GM18858 (cell line): ENCODE measurements at regions not wholly inside any gene's neighbourhood (a gene's known extent, or its start where the extent isn't known, plus 50 kb on each side); places are given as distances from the start of the nearest gene placed in this dataset.

Source experiments
- ATAC-seq: cut with Tn5 transposase; IDR thresholded peaks from one replicate; pipeline ENCODE4 v1.9.1; 2021; ENCODE audit not compliant: unreplicated experiment

DNA sequence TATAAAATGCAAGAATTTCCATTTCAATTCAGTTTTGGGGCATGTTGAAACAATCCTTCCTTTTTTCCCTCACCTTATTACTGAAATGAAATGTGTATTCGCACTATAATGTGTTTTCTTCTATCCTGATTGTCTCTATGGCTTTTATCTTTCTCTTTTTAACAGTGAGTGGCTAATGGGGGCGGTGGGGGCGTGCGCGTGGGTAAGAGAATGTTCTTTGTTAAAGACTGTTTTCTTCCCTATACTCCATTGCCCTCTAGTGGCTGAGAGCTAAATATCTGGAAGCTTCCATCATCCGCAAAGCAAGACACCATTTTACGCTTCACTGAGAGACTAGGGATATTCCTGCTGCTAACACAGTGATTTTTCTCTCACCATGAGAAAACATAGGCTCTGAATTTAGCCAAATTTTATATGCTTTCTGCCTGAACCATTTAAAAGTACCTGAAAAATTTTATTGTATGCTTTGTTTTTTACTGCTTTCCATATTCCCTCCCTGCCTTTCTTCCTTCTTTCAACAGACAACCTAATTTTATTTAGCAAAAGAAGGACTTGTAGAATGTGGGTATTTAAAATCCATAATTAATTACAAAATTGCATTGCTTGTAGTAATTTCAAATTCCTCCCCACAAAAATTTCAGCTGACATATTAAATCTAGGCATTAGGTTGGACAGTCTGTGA, 194.0 kb downstream of the GASK1B start:
- ATAC-seq: peak; percentile 83

DNA sequence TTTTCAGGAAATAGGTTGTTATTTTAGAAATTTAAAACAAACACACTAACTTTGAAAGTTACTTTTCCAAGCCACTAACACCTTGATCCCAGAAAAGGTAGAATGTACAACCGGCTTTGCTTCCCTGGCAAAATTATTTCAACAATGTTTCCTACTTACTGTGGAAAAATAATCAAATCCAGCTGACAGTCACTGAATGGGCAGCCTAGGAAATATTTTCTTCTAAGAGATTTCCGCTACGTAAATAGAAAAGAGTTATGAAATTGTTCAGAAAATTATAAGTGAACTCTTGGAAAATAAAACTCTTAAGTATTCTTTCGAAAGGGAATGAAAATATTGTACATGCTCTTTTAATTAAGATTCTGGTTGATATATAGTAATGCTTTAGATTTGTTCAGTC, 195.7 kb downstream of the GASK1B start:
- no peak for ATAC-seq

DNA sequence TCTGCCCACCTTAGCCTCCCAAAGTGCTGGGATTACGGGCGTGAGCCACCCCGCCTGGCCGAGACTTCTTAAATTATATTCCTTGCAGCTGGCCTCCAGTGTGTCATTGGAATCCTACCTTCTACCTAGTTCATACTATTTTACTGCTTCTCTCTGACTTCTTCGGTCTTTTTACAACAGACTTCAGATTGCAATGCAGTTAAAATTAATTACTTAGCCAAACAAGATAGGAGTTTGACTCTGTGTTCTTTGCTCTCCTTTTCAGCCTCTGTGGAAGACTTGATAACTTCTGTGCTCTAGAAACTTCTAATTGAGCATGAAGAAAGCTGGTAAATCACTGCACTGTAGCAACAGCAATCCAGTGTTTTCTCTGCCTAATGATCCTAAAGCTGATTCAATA, 199.5 kb downstream of the GASK1B start:
- ATAC-seq: no peak

DNA sequence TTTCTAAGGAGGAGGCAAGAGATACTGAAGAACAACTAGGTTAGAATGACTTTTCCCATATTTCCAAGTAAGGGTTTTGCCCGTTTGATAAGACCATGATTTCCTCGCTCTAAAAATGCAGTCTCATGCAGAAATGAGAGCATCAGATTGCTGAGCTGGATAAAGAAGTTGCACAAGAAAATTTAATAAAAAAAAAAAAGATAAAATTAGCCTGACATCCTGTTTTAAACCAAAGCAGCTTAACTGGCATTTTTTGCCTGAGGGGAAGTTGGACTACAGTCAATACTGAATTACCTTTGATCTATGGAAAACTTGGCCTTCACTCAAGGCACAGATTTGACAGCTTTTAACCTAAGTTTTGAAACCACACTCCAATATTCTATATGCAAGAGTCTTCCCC, 208.4 kb downstream of the GASK1B start:
- ATAC-seq: no peak

DNA sequence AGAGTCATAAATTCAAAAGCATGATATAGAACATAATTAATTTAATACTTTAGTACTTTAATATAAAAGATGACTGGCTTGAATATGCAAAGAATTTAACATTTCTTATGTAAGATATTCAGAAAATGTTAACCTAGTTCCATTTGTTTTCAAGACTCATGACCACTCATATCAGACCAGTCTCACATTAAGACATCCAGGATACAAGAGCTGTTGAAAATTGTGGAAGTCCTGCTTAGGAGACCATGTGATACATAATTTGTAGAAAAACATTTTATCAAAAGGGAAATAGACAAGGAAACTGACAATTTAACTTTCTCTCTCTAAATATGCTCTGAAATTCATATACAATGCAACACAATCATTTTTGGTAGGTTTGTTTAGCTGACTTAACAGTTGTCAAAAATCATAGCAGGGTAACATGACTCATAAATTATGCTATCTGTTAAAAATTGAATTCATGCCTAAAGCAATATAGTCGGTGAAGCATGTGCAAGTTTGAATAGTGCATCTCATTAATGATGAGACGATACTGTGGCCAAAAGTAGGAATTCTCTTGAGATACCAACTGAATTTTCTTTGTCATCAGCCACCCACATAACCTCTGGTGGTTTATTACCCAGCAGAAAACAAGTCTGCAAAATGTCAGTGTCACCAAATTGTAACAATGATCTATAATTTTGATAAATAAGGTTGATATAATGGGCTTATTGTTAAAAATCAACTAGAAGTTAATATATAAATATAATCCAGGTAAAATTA, 211.4 kb downstream of the GASK1B start:
- ATAC-seq: no peak

DNA sequence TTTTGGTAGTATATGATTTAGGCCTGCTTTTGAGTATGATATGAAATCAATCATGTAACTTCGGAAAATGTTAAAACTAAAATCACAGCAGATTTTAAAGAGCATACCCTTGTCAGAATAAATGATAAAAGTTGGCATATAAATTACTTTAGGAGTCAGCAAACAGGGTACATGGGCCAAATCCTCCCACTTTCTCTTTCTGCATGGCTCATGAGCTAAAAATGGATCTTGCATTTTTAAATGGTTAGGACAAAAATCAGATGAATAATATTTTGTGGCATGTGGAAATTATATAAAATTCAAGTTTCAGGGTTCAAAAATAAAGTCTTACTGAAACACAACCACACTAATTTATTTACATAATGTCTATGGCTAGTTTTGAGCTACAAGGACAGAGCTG, 214.9 kb downstream of the GASK1B start:
- no peak for ATAC-seq

DNA sequence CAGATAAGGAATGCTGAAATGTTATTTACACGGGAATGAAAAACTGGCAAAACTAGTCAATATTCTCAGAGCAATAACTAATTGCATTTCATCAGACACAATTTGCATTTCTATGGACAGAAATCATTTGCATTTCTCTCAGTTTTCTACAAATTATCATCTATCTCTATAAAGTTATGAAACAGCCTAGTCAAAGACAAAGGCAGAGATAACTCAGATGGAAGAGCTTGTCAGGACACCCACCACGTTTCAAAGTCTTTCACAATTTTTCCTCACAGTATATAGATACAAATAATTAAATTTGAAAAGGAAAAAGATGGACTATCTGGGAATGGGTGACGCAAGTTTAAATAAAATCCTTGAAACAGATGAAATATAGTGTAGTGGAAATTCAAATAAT, 230.8 kb downstream of the GASK1B start:
- ATAC-seq: no peak

DNA sequence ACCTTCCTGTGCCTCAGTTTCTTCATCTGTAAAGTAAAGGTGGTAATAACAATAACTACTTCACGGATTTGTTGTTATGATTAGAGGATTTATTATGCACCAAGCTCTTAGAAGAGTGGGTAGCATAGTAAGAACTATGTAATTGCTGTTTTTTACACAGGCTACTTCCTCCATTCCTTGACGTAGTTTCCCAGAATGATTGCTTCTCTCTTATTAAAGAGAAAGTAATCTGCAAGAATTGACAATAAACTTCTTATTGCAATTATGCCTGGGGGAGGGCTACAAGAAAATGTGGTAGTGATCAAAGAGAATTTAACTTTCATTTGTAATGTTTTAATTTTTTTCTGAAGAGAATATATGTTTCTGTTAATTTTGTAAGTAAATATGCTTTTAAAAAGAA, 238.7 kb downstream of the GASK1B start:
- no peak for ATAC-seq

DNA sequence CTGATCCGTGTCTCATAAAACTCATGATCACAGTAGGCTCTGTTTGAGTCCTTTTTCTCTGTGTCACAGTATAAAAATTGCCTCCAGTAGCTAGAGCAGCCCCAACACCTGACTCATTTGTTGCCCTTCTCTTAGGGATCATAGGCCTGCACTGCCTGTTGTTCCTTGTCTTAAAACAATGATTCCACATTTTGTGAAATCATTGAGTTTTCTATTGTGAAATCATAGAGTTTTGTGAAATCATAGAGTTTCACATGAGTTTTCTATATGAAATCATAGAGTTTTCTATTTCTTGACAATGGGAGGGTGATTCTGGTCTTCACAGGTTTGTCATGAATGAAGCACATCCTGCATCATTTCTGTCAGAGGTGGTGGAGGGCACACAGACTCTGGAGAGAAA, 239.9 kb downstream of the GASK1B start:
- ATAC-seq: no peak

DNA sequence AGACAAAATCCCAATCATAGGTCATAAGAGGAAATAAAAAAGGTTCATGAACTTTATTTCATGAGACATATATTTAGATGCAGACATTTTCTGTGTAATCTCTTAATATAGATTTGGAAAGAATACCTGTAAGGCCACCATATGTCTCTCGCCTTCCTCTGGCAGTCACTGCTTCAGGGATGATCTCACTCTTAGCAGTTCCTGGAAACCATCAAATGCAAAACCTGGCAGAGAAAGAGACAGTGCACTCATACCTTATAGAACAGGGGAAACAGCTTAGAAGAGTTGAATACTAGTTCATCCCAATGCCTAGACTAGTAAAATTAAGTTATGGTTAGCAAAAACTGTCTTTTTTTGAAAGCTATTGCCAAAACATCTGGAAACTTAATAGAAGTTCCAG, 243.3 kb downstream of the GASK1B start:
- ATAC-seq: no peak

DNA sequence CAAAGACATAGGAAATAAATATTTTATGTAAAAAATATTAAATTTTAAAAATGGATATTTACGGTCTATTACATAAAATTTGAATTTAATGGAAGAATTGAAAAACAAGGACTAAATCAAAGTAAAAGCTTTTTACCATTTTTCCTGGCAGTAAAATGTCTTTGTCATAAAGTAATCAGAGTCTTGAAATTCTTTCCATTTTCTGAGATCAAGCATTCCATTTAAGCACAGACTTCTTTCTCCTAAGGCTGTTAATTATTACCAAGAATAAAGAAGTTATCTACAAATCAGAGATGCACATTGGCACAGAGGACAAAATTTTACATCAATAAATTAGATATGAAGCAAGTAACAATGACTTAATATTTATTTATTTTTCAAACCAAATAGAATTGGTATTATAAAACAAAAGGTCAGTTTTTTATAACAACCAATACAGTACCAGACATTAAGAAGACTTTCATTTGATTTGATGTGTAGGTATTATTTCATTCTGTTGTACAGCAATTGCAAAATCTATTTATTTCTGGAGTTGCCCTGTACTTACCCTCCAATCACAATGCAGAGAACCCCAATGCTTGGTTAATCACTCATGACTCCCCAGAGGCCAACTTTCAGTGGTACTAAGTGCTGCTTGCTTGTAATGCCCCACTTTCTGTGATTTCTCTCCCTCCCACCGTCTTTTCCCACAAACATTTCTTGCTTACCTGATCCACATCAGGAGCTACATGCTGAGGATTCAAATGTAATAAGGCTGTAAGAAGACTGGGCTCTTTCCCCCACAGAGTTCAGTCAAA, 254.6 kb downstream of the GASK1B start:
- peak; percentile 47 for ATAC-seq

DNA sequence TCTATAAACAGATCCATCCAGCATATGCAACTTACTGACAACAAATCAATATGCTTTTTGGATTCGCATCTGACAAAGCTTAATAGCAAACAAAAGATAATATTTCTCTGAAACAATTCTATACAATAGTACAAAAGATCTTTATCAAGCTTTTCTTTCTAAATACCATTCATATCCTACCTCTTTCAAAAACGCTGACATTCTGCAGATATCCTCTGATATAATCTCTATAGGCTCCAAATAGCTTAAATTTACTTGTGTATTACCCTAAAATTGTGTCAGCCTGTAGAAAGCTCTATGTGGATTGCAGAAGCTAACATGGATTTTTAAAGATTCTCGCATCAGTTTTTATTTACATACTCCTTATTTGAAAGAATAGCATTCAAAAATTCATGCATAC, 260.6 kb downstream of the GASK1B start:
- no peak for ATAC-seq

DNA sequence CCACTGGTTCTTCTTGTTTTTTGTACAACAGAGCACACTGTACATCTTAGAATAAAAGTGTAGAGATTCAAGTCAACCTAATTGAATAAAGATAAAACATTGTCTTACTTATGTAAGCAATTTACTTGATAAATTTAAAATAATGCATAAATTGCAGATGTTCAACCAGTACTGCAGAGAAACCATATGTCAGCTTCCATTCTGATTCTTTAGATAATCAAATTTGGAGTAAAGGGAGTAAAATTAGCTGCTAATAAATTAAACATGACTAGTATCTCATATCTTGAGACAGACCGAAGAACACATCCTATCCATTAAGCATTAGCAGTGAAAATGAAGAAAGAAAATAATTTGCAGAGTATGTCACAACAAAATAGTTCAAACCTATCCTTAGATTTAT, 261.2 kb downstream of the GASK1B start:
- no peak for ATAC-seq

DNA sequence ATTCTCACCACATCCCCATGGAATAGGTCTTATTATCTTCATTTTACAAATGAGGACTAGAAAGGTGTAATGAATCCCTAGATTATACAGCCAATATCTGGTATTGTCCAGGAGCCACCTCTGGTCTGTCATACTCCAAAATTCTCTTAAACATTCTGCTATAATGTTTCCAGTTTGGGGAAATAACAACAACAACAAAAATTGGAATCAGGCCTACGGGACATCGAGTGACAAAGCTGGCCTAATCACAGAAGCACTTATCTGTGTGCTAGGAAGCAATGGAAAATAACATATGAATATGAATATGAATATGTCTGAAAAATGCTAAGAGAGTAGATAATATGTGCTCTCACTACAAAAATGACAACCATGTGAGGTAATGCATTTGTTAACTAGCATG, 264.1 kb downstream of the GASK1B start:
- ATAC-seq: no peak

DNA sequence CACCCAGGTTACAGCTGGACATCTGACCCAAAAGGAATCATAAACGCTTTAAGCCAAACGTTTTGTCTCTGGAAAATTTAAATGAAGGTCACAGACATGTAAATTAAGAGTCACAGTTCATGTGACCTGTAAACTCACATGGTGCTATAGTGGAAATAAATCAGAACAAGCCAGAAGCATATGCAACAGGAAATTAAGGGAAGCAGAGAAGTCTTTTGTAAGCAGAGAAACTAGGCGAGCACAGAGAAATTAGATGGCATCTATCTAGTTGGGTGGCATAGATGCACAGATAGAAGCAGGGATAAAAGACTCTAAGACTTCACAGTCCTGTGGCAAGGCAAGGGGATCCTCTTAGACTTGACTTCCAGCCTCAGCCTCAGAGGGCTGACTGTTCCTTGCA, 264.8 kb downstream of the GASK1B start:
- ATAC-seq: no peak

DNA sequence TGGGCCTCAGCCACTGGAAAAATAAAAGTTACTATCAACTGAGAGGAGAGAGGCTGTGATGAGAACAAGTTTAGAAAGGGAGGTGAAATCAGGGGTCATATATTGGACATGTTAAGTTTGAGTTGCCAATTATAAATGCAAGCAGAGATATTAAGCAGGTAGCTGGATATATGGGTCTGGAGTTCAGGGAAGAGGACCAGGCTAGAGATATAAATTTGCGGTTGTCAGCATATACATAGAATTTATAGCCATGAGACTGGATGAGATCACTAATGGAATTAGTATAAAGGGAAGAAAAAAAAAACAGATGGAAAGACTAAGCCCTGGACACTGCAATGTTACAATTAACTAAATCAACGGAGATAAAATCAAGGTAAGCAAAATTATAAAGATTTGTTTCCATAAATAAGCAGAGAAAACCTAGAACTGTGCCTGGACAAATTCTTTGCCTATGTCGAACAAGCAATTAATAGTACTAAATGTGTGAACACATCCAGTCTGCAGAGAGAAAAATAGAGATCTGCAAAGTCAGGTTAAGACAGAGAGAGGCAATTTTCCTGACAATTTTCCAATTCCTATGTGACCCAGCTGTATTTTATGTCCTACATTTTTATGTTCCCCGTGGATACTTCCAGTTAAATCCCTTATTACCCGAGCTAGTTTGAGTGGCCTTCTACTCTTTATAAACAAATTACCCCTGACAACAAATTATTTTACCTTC, 265.4 kb downstream of the GASK1B start:
- ATAC-seq: no peak

DNA sequence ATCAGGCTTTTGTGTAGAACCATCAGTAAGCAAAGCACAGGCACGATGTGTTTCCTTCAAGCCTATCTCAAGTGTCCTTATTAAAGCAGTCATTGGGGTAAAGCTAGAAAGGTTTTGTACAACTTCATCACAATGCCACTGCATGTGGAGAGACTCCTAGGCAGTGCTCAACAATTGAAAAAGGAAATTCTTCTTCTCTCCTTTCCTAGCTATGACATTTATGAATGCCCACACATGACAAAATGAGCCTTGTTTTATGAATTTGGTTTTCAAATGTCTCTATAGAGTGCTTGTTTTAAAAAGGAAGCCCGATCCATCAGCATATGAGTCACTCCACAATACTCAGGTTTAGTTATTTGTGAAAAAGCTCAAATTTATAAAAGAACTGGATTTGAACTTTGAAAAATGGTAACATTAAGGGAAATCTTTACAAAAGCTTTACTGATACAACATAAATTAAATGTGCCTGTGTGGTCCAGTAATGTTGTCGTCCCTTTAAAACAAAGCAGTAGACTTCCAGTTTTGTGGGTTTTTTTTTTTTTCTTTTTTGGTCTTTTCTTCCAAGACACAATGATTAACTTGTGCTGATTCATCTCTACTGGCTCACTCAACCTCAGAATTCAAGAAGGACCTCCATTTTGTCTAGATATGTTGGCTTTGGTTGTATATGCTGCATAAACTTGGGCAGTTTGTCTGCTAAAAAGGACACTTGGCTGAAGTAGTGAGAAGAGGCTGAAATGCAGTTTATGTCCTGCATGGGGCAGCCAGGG, 273.8 kb downstream of the GASK1B start:
- ATAC-seq: no peak

DNA sequence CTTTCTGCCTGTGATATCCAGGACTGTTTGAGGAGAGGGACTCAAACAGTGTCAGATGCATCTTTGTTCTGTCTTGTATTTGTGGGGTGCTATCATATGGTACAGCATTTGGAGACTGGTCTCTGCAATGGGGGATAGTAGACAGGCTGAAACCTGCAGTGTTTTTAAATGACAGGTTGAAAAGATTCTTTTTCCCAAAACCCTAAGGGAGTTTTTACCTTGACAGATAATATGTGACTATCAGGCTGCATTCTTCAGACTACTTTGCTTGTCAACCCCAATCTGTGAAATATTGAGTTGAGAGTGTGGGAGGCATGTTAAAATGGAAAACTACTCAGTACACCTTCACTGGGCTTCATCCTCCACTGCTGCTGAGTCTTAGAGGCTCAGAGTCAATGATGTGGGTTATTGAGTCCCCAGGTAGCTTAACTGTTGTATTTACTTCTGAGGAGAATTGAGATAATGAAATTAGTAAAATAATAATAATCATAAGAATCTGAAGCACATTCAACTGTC, 274.9 kb downstream of the GASK1B start:
- no peak for ATAC-seq

DNA sequence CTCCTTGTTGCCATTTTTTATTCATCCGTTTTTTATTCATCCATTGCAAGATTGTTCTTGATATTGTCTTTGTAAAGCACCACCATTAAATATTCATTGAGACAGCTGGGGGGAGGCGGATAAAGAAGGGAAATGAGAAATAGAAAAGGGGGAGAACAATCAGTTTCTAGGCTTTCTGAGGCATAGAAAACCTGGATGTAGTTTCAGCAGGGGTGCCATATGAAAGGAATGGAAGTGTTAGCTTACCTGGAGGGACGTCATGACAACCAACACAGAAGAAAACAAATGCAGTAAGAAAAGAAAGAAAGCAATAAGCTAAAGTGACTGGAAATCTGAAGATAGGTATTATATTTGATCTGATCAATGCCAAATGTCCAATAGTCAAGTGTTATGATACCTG, 276.1 kb downstream of the GASK1B start:
- ATAC-seq: no peak

DNA sequence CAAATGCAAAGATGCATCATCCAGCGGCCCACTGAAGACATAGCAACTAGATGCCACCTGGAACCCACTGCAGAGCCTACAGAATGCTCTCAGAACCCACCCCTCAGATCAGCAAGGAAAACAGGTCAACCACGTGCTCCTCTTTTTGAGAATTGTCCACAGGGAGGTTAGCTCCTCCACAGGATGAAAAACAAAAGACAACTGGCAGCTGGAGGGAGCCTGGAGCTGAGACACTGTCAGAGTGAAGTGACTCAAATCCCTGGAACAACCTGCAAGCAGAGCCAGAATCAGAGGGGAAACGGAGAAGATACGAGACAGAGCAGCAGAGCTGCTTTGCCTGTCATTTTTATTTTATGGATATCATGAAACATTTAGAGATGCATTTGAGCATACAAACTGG, 277.6 kb downstream of the GASK1B start:
- no peak for ATAC-seq
